Retinal pigment epithelial cell (primary cell): ENCODE measurements at regions not wholly inside any gene's neighbourhood (a gene's known extent, or its start where the extent isn't known, plus 50 kb on each side); places are given as distances from the start of the nearest gene placed in this dataset.

Source experiments
- DNase-seq: peaks from one replicate; pipeline ENCODE4 v3.0.0-alpha.2; 2010; ENCODE audit warnings: low read depth
- H3K4me3 ChIP-seq: 2 replicates; pipeline ENCODE4 v1.5.1; 2011; ENCODE audit warnings: mild to moderate bottlenecking, low read length, control low read depth, moderate library complexity
- CTCF ChIP-seq: conservative IDR thresholded peaks from 2 replicates; pipeline ENCODE4 v1.5.1; 2011; ENCODE audit warnings: low read depth, low read length, control low read depth, inconsistent platforms

DNA sequence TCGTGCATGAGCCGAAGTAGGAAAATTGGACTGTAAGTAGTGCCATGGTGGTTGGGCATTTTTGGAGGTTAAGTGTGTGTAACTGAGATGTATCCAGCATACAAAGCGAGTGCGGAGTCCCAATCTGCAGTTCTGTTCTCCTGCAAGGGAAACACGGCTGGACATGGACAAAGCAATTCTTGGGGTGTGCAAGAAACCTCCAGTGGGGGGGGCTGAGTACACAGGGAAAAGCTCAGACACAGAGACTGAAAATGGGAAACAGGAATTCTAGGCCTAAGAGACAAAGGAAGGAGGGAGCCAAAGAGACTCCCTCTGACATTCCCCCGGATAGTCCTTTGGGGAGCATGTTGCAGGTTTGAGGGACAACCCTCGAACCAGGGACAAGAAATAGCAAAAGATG, 83.2 kb upstream of the PLSCR4 start:
- no peak overlapping the region for H3K4me3 ChIP-seq
- no peak for TF ChIP-seq CTCF
- DNase-seq, result no peak

GRCh38 chr3:146331967-146332366, 81.1 kb upstream of the PLSCR4 start:
- no peak overlapping the region for H3K4me3 ChIP-seq
- no peak for TF ChIP-seq CTCF
- DNase-seq, result no peak

- peak; percentile 50 for TF ChIP-seq CTCF
- DNase-seq, result no peak
- H3K4me3 ChIP-seq, result no peak overlapping the region
These were observed 76.1 kb upstream of the PLSCR4 start for GRCh38 chr3:146326875-146327543.

GRCh38 chr3:146325170-146325569, 74.3 kb upstream of the PLSCR4 start:
- TF ChIP-seq CTCF, result no peak
- no peak overlapping the region for H3K4me3 ChIP-seq
- no peak for DNase-seq

- no peak for TF ChIP-seq CTCF
- DNase-seq, result no peak
- H3K4me3 ChIP-seq, result no peak overlapping the region
These were observed 71.4 kb upstream of the PLSCR4 start for GRCh38 chr3:146322216-146322817.

- no peak for DNase-seq
- TF ChIP-seq CTCF, result no peak
These were observed 64.0 kb upstream of the PLSCR4 start for GRCh38 chr3:146314871-146315270.

GRCh38 chr3:146313746-146314111, 62.8 kb upstream of the PLSCR4 start:
- no peak overlapping the region for H3K4me3 ChIP-seq
- TF ChIP-seq CTCF, result no peak
- DNase-seq, result no peak

More at GRCh38 chr3:146314871-146315270, 64.0 kb upstream of the PLSCR4 start:
- H3K4me3 ChIP-seq, result no peak overlapping the region
